Stromal cell of bone marrow (primary cell): ENCODE measurements at regions not wholly inside any gene's neighbourhood (a gene's known extent, or its start where the extent isn't known, plus 50 kb on each side); places are given as distances from the start of the nearest gene placed in this dataset.

Experiments used
- DNase-seq: peaks from one replicate; pipeline ENCODE4 v3.0.0-alpha.2; 2012; ENCODE audit warnings: low read depth

DNA sequence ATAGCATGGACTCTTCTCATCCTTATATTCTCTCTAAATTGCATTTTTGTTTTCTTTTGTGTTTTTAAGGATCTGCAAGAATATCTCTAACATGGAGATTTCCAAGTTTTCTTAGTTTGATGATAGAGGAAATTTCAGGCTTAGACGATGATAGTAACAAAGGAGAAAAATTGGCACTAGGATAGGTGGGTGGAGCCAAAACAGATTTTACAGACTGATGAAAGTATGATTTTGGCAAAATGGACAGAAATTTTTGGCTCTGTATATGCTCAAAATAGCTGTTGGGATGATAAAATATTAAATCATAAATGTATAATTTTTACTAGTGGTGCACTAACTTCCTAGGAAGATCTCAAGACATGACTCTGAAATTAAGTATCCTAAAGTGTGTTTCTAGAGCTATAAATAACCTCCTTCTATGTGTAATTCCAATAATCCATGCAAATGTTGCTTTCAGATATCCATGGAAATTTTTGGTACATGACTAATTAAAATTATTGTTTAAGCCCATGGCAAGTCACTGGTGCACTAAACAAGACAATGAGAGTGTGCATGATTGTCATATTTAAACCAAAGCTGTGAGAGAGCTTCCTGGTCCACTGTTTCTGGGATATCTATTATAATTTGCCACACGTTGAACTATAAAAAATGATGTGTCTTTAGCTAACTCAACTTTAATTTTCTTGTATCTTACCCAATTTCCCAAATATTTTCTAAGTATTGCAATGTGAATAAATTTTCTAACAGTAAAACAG lies 55.8 kb upstream of the NBEA start:
- DNase-seq = no peak

DNA sequence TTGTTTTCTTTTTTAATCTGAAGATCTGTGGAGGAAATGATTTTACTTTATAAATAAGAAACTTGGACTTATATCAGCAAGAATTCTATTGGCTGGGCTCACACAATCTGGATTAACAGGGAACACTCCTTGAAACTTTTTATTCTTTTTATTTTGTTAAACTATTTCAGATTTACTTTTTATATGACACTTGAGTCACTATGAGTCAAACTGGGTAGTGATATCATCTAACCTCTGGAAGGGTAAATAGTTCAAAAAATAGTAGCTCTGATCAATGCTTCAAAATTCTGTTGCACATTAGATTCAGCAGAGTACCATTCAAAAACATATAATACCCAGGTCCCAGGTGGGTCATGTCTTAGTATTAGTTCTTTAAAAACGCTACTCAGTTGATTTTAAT lies 55.1 kb upstream of the NBEA start:
- DNase-seq = no peak
